Adrenal gland (tissue), 9 donors: ENCODE measurements at regions not wholly inside any gene's neighbourhood (a gene's known extent, or its start where the extent isn't known, plus 50 kb on each side); places are given as distances from the start of the nearest gene placed in this dataset.
A peak's percentile ranks its signal among the peaks of the same experiment; 100 is the strongest.

Experiments used
- DNase-seq, 7 donors: peaks; one replicate each; pipeline ENCODE4 v3.0.0-alpha.2; 2019 to 2020
- H3K27ac ChIP-seq, 5 donors: fragments of 200-600 bp; sonication (generic) in 4 of 5; 1 replicate in 3 of 5; 2 replicates in 2 of 5; pipeline versions ENCODE4 v1.5.1 to v1.8.0; 2016 to 2020; ENCODE audit warnings: mild to moderate bottlenecking in 1 of 5
- H3K27me3 ChIP-seq: fragments of 200-600 bp; 2 replicates; pipeline ENCODE4 v1.8.0; 2021
- H3K36me3 ChIP-seq, 2 donors: fragments of 200-600 bp; replicated peaks in 1 of 2; 1 replicate in 1 of 2; 2 replicates in 1 of 2; pipeline versions ENCODE4 v1.5.1 to v1.8.0; 2018 to 2022
- H3K4me1 ChIP-seq, 2 donors: fragments of 200-600 bp; replicated peaks in 1 of 2; 1 replicate in 1 of 2; 2 replicates in 1 of 2; pipeline versions ENCODE4 v1.5.1 to v1.8.0; 2018 to 2021
- H3K4me3 ChIP-seq, 4 donors: fragments of 200-600 bp; sonication (generic) in 3 of 4; one replicate each; pipeline ENCODE4 v1.5.1; 2016 to 2018
- H3K9me3 ChIP-seq, 3 donors: fragments of 200-600 bp; sonication (generic) in 1 of 3; replicated peaks in 1 of 3; 1 replicate in 2 of 3; 2 replicates in 1 of 3; pipeline versions ENCODE4 v1.5.1 to v1.8.0; 2016 to 2021
- CTCF ChIP-seq, 6 experiments: fragments of 450-650 bp in 4 of 6; fragments of 200-600 bp in 2 of 6; sonication (generic) in 1 of 6; IDR thresholded peaks; 1 replicate in 5 of 6; 2 replicates in 1 of 6; pipeline versions ENCODE4 v1.5.1 to v1.8.0; 2016 to 2021; ENCODE audit warnings: antibody characterized with exemption in 6 of 6, mild to moderate bottlenecking in 2 of 6, moderate library complexity in 1 of 6
- POLR2A ChIP-seq, 2 donors: fragments of 450-650 bp; IDR thresholded peaks; one replicate each; pipeline ENCODE4 v1.6.1; 2017; ENCODE audit warnings: antibody characterized with exemption in 2 of 2, mild to moderate bottlenecking in 2 of 2, moderate library complexity in 1 of 2
- WGBS, 4 donors: extraction: QIAGEN DNeasy Blood & Tissue Kit in 2 of 4; methylation state at CpG; one replicate each; pipeline versions ENCODE4 v1.1.5 to v1.1.7; 2013 to 2017; 5-methylcytosine and 5-hydroxymethylcytosine counted together
- intact Hi-C, 2 donors: fragments of 100-400 bp; cut with DNase I; formaldehyde crosslinking; loops; one replicate each; pipeline versions ENCODE4 v1.14.1 to v1.15.0; 2022 to 2023
- donor health status: healthy with polysubstance abuse.
- donor health status: Bipolar disorder and iron deficiency.
- donor health status: DM: yes; HTN: yes; CAD: no.
- donor health status: DM: no; HTN: no; CAD: no.
- donor health status: DM: no; HTN: no; CAD: no.

- Histone ChIP-seq H3K36me3 (no peaks in the 10 kb centered on the region), H3K4me1 (peaks cover 14 to 37% of the 10 kb centered on the region in 2 donors), H3K4me3 (no peak overlapping the region), H3K27me3 (no peaks in the 10 kb centered on the region), H3K9me3 (no peaks in the 10 kb centered on the region), H3K27ac (no peak overlapping the region)
- 48 to 75% (median 65%) methylated on average over 4 of the region's 4 CpGs for whole genome bisulfite sequencing, 4 donors
- no peak for TF ChIP-seq CTCF (IDR thresholded peaks at IDR 0.05)
- no peak for TF ChIP-seq POLR2A (IDR thresholded peaks at IDR 0.05)
- intact Hi-C loops = no loop called here
- no peak for DNase-seq
Measured at GRCh38 chr5:56514245-56514644, 281.1 kb upstream of the ANKRD55 start.

GRCh38 chr5:56513141-56513540 lies 280.0 kb upstream of the ANKRD55 start:
- Histone ChIP-seq H3K4me1 (peaks cover 14 to 37% of the 10 kb centered on the region in 2 donors), H3K27me3 (no peaks in the 10 kb centered on the region), H3K4me3 (no peak overlapping the region), H3K27ac (no peak overlapping the region), H3K36me3 (no peaks in the 10 kb centered on the region), H3K9me3 (no peaks in the 10 kb centered on the region)
- DNase-seq = no peak
- WGBS, 4 donors = 0% methylated on average over 1 of the region's 1 CpG
- TF ChIP-seq POLR2A (IDR thresholded peaks at IDR 0.05) (no peak), CTCF (IDR thresholded peaks at IDR 0.05) (no peak)
- intact Hi-C loops = no loop called here

- Histone ChIP-seq H3K9me3 (no peaks in the 10 kb centered on the region), H3K36me3 (no peaks in the 10 kb centered on the region), H3K27ac (peak overlapping the region in 1 of 5 donors; percentile 38), H3K4me3 (no peak overlapping the region), H3K4me1 (peaks cover 14 to 36% of the 10 kb centered on the region in 2 donors), H3K27me3 (no peaks in the 10 kb centered on the region)
- DNase-seq = peak in 6 of 7 donors; percentile 43 to 74 (median 68)
- intact Hi-C loops = no loop called here
- TF ChIP-seq CTCF (IDR thresholded peaks at IDR 0.05) = no peak
- 41 to 59% (median 47%) methylated on average over 6 of the region's 6 CpGs for WGBS, 4 donors
Measured at GRCh38 chr5:56512313-56512996, 279.3 kb upstream of the ANKRD55 start.

- WGBS, 4 donors = 82 to 98% (median 94%) methylated on average over 2 of the region's 2 CpGs
- H3K36me3 ChIP-seq = no peaks in the 10 kb centered on the region
- no peaks in the 10 kb centered on the region for H3K9me3 ChIP-seq
- TF ChIP-seq CTCF (IDR thresholded peaks at IDR 0.05) (no peak), POLR2A (IDR thresholded peaks at IDR 0.05) (no peak)
- H3K4me3 ChIP-seq = no peak overlapping the region
- peaks cover 5 to 26% of the 10 kb centered on the region in 2 donors for H3K4me1 ChIP-seq
- intact Hi-C loops = no loop called here
- H3K27ac ChIP-seq = no peak overlapping the region
- no peak for DNase-seq
- no peaks in the 10 kb centered on the region for H3K27me3 ChIP-seq
Measured at GRCh38 chr5:56511326-56511841, 278.3 kb upstream of the ANKRD55 start.
